ENCODE measurements at regions not wholly inside any gene's neighbourhood (a gene's known extent, or its start where the extent isn't known, plus 50 kb on each side); places are given as distances from the start of the nearest gene placed in this dataset.
"Not testable (repeated sequence)": the region's sequence is repeated elsewhere in the genome, so short reads cannot be mapped to it uniquely, and the experiment has no call there.

GRCh38 chr20:24842274-24842917 lies 106.7 kb upstream of the CST7 start:
- DNase-seq (ENCODE audit: insufficient read length, low spot score) (no peak), FAIRE-seq (no peak)

GRCh38 chr20:24842918-24843715 lies 106.0 kb upstream of the CST7 start:
- FAIRE-seq (no peak), DNase-seq (ENCODE audit: insufficient read length, low spot score) (no peak)
- no peak for TF ChIP-seq CTCF (IDR thresholded peaks at IDR 0.05; ENCODE audit: insufficient read depth, missing control alignments)

More at GRCh38 chr20:24842274-24842917, 106.7 kb upstream of the CST7 start:
- no peak for TF ChIP-seq CTCF (IDR thresholded peaks at IDR 0.05; ENCODE audit: insufficient read depth, missing control alignments)

GRCh38 chr20:24850176-24850575 lies 98.9 kb upstream of the CST7 start:
- DNase-seq (ENCODE audit: insufficient read length, low spot score) (no peak), FAIRE-seq (no peak)
- TF ChIP-seq CTCF (IDR thresholded peaks at IDR 0.05; ENCODE audit: insufficient read depth, missing control alignments) = no peak

- DNase-seq (ENCODE audit: insufficient read length, low spot score) (no peak), FAIRE-seq (no peak)
- no peak for TF ChIP-seq CTCF (IDR thresholded peaks at IDR 0.05; ENCODE audit: insufficient read depth, missing control alignments)
Measured at GRCh38 chr20:24851346-24852019, 97.6 kb upstream of the CST7 start.

GRCh38 chr20:24853916-24854315 lies 95.2 kb upstream of the CST7 start:
- FAIRE-seq (no peak), DNase-seq (ENCODE audit: insufficient read length, low spot score) (no peak)
- no peak for TF ChIP-seq CTCF (IDR thresholded peaks at IDR 0.05; ENCODE audit: insufficient read depth, missing control alignments)

- FAIRE-seq (no peak), DNase-seq (ENCODE audit: insufficient read length, low spot score) (no peak)
- no peak for TF ChIP-seq CTCF (IDR thresholded peaks at IDR 0.05; ENCODE audit: insufficient read depth, missing control alignments)
Measured at GRCh38 chr20:24855848-24856247, 93.2 kb upstream of the CST7 start.

- FAIRE-seq = not testable (repeated sequence)
Measured at GRCh38 chr20:24858500-24858899, 90.6 kb upstream of the CST7 start.

More at GRCh38 chr20:24858500-24858899, 90.6 kb upstream of the CST7 start:
- DNase-seq (ENCODE audit: insufficient read length, low spot score) = not testable (repeated sequence)

All from D721Med (cell line).